ENCODE measurements at regions not wholly inside any gene's neighbourhood (a gene's known extent, or its start where the extent isn't known, plus 50 kb on each side); places are given as distances from the start of the nearest gene placed in this dataset.

- TF ChIP-seq POLR2A (IDR thresholded peaks at IDR 0.05) (no peak), CTCF (IDR thresholded peaks at IDR 0.05) (no peak), POLR2AphosphoS5 (IDR thresholded peaks at IDR 0.05) (no peak), EP300 (IDR thresholded peaks at IDR 0.05; ENCODE audit: low read depth) (no peak)
Measured at GRCh38 chr11:27812341-27812740, 112.1 kb upstream of the BDNF start.
